ENCODE measurements at regions not wholly inside any gene's neighbourhood (a gene's known extent, or its start where the extent isn't known, plus 50 kb on each side); places are given as distances from the start of the nearest gene placed in this dataset.

DNA sequence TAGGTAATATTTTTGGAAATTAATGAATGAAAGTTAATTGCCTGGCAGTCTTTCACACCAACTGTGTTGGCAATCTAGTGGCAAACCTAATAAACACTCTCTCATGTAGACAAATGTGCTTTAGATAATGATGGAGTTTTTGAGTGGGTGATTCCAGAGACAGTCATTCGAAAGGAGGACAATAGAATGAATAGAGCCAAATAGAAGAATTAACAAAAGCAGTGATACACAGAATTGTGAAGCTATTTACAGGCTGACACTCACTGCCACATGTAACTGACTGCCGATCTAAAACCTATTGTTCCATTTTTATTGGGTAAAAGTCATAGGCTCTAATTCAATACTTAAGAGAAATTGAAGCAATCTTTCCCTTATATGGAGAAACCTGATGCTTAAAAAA, 338.5 kb downstream of the PCDH7 start:
- Mint-ChIP-seq H3K36me3 (no peaks in the 10 kb centered on the region), H3K4me1 (no peaks in the 10 kb centered on the region), H3K9me3 (ENCODE audit: low read depth) (no peaks in the 10 kb centered on the region), H3K27ac (no peak overlapping the region), H3K4me3 (no peak overlapping the region), H3K27me3 (no peaks in the 10 kb centered on the region)
- DNase-seq (no peak), ATAC-seq (no peak)
- CTCF ChIA-PET: no interaction called here

DNA sequence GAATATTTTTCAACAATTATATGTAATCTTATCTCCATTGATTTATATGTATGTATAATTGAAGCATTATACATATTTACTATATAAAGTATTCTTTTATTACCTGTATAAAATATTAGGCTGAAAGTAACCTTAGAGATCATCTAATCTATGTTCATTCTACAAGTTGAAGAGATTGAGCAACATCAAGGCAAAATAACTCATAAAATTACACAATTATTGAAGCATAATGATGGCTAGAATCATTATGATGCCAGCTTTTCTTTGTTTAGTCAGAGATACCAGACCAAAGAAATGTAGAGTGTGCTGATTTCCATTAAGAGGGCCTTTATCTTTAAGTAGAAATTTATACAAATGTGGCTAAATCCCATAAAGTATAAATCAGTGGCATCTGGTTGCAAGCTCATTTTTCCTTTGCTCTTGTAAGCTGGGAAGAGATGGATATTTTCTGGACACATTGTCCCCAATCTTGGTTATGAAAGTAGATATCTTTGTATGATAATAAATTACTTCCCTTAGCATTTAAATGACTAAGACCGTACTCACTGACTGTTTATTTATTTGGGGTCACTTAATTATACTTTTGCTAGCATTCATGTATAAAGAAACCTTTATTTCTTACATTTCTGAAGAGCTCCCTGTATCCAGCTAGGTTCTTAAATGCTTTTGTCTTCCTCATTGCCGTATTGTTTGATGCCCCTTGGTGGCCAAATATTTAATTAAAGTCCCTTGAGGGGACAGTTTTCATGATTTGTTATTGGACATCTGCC, 339.8 kb downstream of the PCDH7 start:
- no peaks in the 10 kb centered on the region for H3K4me1 Mint-ChIP-seq
- no peak overlapping the region for H3K27ac Mint-ChIP-seq
- no peaks in the 10 kb centered on the region for H3K27me3 Mint-ChIP-seq
- no peaks in the 10 kb centered on the region for H3K9me3 Mint-ChIP-seq (ENCODE audit: low read depth)
- no peaks in the 10 kb centered on the region for H3K36me3 Mint-ChIP-seq
- CTCF ChIA-PET: no interaction called here
- DNase-seq (no peak), ATAC-seq (no peak)
- H3K4me3 Mint-ChIP-seq: no peak overlapping the region

DNA sequence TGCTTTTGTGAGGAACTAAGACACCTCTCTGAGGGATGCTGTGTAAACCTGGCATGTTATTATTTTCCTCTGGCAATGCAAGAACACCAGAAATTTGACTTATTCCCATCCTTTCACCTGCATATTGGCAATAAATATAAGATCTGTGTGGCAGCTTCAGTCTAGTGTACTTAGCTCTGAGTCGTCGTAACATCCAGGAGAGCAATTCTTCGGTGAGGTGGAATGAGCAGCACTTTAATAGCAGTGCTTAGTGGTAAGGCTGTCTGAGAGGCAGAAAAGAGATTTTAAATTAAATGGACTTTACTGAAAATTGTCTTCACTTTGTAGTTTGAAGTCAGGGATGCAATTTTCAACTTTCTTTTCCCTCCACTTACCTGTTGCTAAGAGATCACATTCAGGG, 344.9 kb downstream of the PCDH7 start:
- H3K4me3 Mint-ChIP-seq: no peak overlapping the region
- H3K9me3 Mint-ChIP-seq (ENCODE audit: low read depth): peaks cover 12% of the 10 kb centered on the region
- no peak overlapping the region for H3K27ac Mint-ChIP-seq
- CTCF ChIA-PET: no interaction called here
- DNase-seq (no peak), ATAC-seq (no peak)
- no peaks in the 10 kb centered on the region for H3K27me3 Mint-ChIP-seq
- no peaks in the 10 kb centered on the region for H3K4me1 Mint-ChIP-seq
- H3K36me3 Mint-ChIP-seq: no peaks in the 10 kb centered on the region

DNA sequence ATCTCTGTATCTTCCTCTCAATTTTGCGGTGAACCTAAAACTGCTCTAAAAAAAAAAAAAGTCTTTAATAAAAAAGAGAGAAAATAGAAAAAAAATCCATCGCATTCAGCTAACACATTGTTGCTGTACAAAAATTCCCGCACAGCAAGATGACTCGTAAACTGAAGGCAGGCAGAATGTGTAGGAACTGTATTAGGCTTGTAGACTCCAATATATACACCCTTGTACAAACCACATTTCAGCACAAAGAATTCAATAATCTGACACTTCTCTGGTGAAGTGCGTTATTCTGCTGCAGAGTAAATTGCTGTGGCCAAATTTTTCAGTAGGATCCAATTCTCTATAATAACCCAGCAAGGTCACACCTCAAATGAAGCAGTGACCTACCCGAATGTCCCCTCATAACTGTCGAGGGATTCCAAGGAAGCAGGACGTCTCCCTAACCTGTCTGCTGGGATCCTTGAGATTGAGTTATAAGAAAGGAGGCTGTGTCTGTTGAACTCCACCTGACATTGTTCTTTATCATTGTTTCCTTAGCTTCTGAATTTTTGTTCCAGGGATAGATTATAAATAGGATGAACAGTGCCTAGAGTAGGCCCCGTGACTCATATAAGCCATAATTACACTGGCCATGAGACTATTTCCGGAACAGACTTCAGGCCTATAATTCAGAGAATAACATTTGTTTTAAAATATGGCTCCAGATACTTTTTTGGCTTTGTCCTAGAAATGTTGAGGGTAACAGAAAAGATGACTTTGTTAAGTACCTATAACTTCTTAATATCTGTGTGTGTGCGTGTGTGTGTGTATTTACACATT, 348.3 kb downstream of the PCDH7 start:
- H3K27ac Mint-ChIP-seq: no peak overlapping the region
- CTCF ChIA-PET: no interaction called here
- peaks cover 12% of the 10 kb centered on the region for H3K9me3 Mint-ChIP-seq (ENCODE audit: low read depth)
- ATAC-seq: no peak
- H3K4me3 Mint-ChIP-seq: no peak overlapping the region
- no peak for DNase-seq
- no peaks in the 10 kb centered on the region for H3K27me3 Mint-ChIP-seq
- H3K4me1 Mint-ChIP-seq: no peaks in the 10 kb centered on the region
- H3K36me3 Mint-ChIP-seq: no peaks in the 10 kb centered on the region

DNA sequence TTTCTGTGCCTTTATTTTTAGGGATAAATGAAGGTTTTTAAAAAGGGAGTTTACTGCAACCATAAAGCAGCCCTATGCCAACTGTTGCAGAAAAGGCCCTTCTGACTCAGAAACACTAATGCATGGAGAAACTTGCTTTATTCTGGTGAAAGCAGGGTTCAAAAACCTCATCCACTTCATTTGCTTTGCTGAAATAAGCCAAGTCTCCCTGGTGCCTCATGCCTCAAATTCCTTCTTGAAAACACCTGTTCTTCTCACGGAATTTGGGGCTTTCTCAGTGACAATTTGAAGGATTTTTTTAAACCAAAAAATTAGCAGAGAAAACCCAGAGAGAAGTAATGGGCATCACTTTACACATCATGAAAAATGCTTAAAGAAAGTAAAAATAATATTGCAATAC, 349.0 kb downstream of the PCDH7 start:
- Mint-ChIP-seq H3K27me3 (no peaks in the 10 kb centered on the region), H3K9me3 (ENCODE audit: low read depth) (peaks cover 15% of the 10 kb centered on the region), H3K27ac (no peak overlapping the region), H3K36me3 (no peaks in the 10 kb centered on the region), H3K4me3 (no peak overlapping the region), H3K4me1 (no peaks in the 10 kb centered on the region)
- DNase-seq (no peak), ATAC-seq (no peak)
- CTCF ChIA-PET: no interaction called here

DNA sequence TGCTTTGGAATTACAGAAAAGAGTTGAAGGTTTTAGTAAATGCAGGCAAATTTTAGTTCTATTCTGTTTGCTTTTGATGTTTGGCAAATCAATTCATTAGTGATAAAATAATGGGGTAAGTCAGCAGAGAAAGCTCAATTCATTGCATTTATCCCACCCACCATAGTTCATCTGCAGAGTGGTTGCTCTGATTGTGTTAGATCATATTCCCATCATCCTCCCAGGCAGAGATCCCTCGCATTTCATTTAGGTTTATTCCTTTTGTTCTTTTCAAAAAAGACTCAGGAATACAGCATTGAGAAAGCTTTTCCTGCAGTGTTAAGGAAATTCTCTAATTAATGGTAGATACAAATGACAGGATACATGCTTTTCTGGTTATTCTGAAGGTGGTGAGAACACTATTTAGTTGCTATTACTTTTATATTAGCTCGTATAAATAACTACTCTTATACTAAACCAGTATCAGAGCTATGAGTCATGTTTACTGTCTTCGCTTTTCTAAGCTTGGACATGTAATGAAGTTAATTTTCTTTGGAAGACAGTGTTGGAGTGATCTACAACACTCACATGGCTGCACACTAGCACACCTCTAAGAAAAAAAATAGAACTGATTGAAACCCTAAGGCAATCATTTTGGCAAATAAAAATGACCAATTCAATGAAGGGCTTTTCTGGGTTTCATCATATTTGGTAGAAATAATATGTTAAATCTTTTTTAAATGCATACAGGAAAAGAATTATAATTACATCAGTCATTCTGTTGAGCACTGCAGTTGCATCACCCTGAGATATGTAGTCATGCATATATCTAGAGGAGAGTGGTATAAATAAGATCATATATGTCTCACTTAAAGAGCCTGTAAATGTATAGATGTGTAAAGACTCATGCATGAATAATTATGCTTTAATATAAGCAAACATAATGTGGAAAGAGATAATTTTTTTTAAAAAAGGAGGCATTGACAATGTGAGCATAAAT, 351.6 kb downstream of the PCDH7 start:
- CTCF ChIA-PET: interaction anchor here (0.9 kb wide), 2 partner anchors 10 to 26 kb away, joined by 3 read pairs; no protein-coding TSS in a partner anchor
- H3K9me3 Mint-ChIP-seq (ENCODE audit: low read depth): peaks cover 12% of the 10 kb centered on the region
- ATAC-seq: no peak

DNA sequence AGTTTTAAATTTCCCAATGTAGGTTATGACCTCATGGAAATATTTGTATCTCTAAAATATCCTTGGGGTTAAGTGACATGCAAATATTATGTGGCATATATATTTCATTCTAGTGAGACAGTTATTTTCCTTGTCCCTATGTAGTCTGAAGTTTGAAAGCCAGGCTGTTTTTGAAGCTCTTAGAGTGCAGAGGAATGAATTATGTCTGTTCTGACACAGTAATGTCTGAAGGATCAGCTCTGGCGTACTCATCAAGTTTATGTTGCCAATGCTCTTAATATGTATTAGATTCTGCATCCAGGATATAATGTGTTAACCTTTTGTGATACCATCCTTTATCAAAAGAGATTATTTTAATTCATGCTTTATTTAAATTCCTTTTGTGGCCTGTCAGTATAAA, 355.8 kb downstream of the PCDH7 start:
- ATAC-seq: no peak
- peaks cover 3% of the 10 kb centered on the region for H3K9me3 Mint-ChIP-seq (ENCODE audit: low read depth)

More for the DNA sequence above, 351.6 kb downstream of the PCDH7 start:
- H3K27me3 Mint-ChIP-seq: no peaks in the 10 kb centered on the region
- H3K4me1 Mint-ChIP-seq: no peaks in the 10 kb centered on the region
- no peaks in the 10 kb centered on the region for H3K36me3 Mint-ChIP-seq
- H3K4me3 Mint-ChIP-seq: no peak overlapping the region
- H3K27ac Mint-ChIP-seq: no peak overlapping the region
- DNase-seq: no peak

DNA sequence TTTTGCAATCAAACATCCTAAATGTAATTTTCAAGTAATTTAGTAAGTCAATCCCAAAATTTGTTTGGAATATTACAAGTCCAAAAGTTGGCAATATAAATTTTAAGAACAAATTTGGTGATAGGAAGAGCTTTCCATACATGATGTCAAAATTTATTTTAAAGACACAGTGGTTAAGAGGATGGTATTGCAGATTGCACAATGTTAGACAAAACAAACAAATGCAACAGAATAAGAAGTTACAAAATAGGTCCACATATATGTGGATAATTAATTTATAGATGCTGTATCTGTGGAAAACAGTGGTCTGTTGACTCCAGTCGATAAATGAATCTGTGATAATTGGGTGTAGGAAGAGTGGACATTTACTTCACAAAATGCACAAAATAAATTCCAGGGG, 358.5 kb downstream of the PCDH7 start:
- Mint-ChIP-seq H3K36me3 (no peaks in the 10 kb centered on the region), H3K4me1 (no peaks in the 10 kb centered on the region), H3K27me3 (no peaks in the 10 kb centered on the region), H3K9me3 (ENCODE audit: low read depth) (peaks cover 3% of the 10 kb centered on the region), H3K27ac (no peak overlapping the region), H3K4me3 (no peak overlapping the region)
- ATAC-seq: no peak
- CTCF ChIA-PET: no interaction called here
- no peak for DNase-seq

More for the DNA sequence above, 355.8 kb downstream of the PCDH7 start:
- no peak overlapping the region for H3K27ac Mint-ChIP-seq
- no peak overlapping the region for H3K4me3 Mint-ChIP-seq
- no peaks in the 10 kb centered on the region for H3K4me1 Mint-ChIP-seq
- no peaks in the 10 kb centered on the region for H3K36me3 Mint-ChIP-seq
- DNase-seq: no peak
- CTCF ChIA-PET: no interaction called here
- H3K27me3 Mint-ChIP-seq: no peaks in the 10 kb centered on the region

DNA sequence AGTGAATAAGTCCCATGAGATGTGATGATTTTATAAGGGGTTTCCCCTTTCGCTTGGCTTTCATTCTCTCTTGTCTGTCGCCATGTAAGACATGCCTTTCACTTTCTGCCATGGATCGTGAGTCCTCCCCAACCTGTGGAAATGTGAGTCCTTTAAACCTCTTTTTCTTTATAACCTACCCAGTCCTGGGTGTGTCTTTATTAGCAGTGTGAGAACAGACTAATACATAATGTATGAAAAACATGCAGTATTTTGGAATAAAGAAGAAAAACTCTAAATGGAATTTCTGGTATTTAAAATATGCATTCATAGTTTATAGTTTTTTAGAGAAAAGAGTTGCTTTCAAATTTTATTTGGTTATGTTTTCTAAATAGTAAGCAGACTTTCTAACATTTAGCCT, 360.7 kb downstream of the PCDH7 start:
- ATAC-seq (no peak), DNase-seq (no peak)
- CTCF ChIA-PET: interaction anchor here (1.0 kb wide), 1 partner anchor 8 kb away, joined by 3 read pairs; no protein-coding TSS in a partner anchor
- no peaks in the 10 kb centered on the region for H3K36me3 Mint-ChIP-seq
- H3K4me1 Mint-ChIP-seq: no peaks in the 10 kb centered on the region
- no peaks in the 10 kb centered on the region for H3K9me3 Mint-ChIP-seq (ENCODE audit: low read depth)
- H3K27ac Mint-ChIP-seq: no peak overlapping the region
- no peaks in the 10 kb centered on the region for H3K27me3 Mint-ChIP-seq
- no peak overlapping the region for H3K4me3 Mint-ChIP-seq

DNA sequence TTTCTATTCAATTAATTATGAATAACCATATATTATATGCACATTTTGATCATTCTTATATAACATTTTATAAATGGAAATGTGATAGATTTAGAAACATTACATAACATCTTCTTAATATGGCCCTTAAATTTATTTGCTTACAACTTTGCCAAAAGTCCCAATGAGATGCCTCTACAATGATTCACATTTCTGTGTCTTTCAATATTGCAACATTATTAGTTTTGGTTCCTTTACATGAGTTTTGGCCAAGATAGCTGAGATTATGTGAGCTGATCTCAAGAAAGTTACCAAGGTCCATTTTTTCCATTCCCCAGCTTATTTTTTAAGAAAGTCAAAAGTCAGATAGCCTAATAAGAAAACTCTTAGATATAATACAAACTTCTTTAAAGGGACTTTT, 361.2 kb downstream of the PCDH7 start:
- no peak overlapping the region for H3K27ac Mint-ChIP-seq
- no peak for ATAC-seq
- H3K4me1 Mint-ChIP-seq: no peaks in the 10 kb centered on the region
- no peak overlapping the region for H3K4me3 Mint-ChIP-seq
- H3K9me3 Mint-ChIP-seq (ENCODE audit: low read depth): no peaks in the 10 kb centered on the region
- CTCF ChIA-PET: interaction anchor here (1.0 kb wide), 1 partner anchor 9 kb away, joined by 3 read pairs; no protein-coding TSS in a partner anchor
- H3K27me3 Mint-ChIP-seq: no peaks in the 10 kb centered on the region
- no peaks in the 10 kb centered on the region for H3K36me3 Mint-ChIP-seq
- no peak for DNase-seq

DNA sequence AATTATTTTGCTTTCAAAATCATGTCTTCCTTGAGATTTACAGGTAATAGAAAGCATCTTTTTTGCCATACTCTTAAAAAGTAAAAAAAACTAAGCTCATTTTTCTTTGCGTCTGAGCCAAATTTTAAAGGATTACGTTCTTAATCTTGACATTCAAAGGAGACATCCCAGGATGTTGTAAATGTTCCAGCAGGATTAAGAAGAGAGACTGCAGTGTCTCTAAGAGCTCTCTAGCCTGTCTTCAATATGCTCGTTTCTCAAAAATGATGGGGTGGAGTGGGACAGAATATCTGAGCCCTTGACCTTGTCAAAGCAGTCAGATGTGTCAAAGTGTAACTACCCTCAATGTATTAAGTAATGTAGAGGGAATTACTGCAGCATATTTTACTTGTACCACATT, 363.3 kb downstream of the PCDH7 start:
- no peaks in the 10 kb centered on the region for H3K27me3 Mint-ChIP-seq
- DNase-seq: no peak
- H3K36me3 Mint-ChIP-seq: no peaks in the 10 kb centered on the region
- H3K4me3 Mint-ChIP-seq: no peak overlapping the region
- no peaks in the 10 kb centered on the region for H3K4me1 Mint-ChIP-seq
- no peak overlapping the region for H3K27ac Mint-ChIP-seq
- ATAC-seq: no peak
- CTCF ChIA-PET: no interaction called here
- H3K9me3 Mint-ChIP-seq (ENCODE audit: low read depth): peaks cover 2% of the 10 kb centered on the region

DNA sequence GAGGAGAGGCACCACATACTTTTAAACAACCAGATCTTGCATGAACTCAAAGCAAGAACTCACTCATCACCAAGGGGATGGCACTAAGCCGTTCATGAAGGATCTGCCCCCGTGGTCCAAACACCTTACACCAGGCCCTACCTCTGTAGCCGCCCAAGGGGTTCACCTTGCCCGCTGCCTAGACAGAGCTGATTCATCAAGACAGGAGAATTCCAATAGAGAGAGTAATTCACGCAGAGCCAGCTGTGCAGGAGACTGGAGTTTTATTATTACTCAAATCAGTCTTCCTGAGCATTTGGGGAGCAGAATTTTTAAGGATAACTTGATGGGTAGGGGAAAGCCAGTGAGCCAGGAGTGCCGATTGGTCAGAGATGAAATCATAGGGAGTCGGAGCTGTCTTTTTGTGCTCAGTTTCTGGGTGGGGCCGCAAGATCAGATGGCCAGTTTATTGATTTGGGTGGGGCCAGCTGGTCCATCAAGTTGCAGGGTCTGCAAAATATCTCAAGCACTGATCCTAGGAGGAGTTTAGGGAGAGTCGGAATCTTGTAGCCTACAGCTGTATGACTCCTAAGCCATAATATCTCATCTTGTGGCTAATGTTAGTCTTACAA, 364.7 kb downstream of the PCDH7 start:
- no peak overlapping the region for H3K27ac Mint-ChIP-seq
- DNase-seq (no peak), ATAC-seq (no peak)
- CTCF ChIA-PET: no interaction called here
- H3K9me3 Mint-ChIP-seq (ENCODE audit: low read depth): peaks cover 2% of the 10 kb centered on the region
- H3K4me3 Mint-ChIP-seq: no peak overlapping the region
- no peaks in the 10 kb centered on the region for H3K27me3 Mint-ChIP-seq
- no peaks in the 10 kb centered on the region for H3K4me1 Mint-ChIP-seq
- no peaks in the 10 kb centered on the region for H3K36me3 Mint-ChIP-seq

DNA sequence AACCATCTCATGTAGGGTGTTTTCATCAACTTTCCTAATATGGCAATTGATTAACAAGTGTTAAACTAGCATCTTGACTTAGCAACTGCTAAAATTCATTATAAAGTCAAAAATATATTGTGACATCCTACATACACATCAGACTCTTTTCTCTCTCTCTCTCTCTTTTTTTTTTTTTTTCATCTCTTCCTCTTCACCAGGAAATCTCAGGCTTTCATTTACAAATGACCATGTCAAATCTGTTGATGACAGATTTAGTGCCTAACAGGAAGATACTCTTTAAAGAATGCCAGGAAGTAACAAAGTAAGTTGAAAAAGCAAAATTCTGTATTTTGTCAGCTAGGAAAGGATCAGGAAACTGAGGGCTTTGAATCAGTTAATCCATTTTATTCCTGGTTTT, 365.5 kb downstream of the PCDH7 start:
- Mint-ChIP-seq H3K4me1 (no peaks in the 10 kb centered on the region), H3K27me3 (no peaks in the 10 kb centered on the region), H3K4me3 (no peak overlapping the region), H3K36me3 (no peaks in the 10 kb centered on the region), H3K9me3 (ENCODE audit: low read depth) (peaks cover 2% of the 10 kb centered on the region), H3K27ac (no peak overlapping the region)
- CTCF ChIA-PET: no interaction called here
- no peak for ATAC-seq
- DNase-seq: no peak
